GM18507 (cell line): ENCODE measurements at regions not wholly inside any gene's neighbourhood (a gene's known extent, or its start where the extent isn't known, plus 50 kb on each side); places are given as distances from the start of the nearest gene placed in this dataset.
A peak's percentile ranks its signal among the peaks of the same experiment; 100 is the strongest.

Experiments
- DNase-seq: peaks from one replicate; pipeline ENCODE4 v3.0.0; 2011; ENCODE audit warnings: low read depth; ENCODE audit not compliant: insufficient read length; ENCODE audit errors: extremely low spot score
- FAIRE-seq: peaks from 2 replicates; lab custom pipeline; 2011; peaks lifted over from hg19 to GRCh38; lab: Jason Lieb, UNC

DNA sequence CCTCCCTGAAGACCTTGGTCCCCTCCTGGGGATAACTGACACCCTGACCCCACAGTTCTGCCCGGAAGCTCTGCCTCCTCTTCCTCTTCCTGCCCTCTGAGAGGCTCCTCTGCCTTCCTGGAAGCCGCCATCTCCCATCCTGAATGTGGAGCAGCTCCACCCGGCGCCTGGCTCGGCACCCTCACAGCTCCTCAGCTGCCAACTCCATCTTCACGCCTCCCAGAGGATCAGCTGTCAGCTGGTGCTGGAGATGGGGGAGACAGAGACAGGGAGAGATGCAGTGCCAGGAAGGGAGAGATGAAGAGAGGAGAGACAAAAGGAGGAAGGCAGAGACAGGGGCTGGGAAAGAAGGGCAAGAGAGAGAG lies 210.4 kb upstream of the CSF3R start:
- DNase-seq (no peak), FAIRE-seq (no peak)

- FAIRE-seq = no peak
Observed at GRCh38 chr1:36692465-36693160, 209.9 kb upstream of the CSF3R start.

GRCh38 chr1:36691374-36691773 lies 208.7 kb upstream of the CSF3R start:
- no peak for DNase-seq
- no peak for FAIRE-seq

More at GRCh38 chr1:36692465-36693160, 209.9 kb upstream of the CSF3R start:
- no peak for DNase-seq

DNA sequence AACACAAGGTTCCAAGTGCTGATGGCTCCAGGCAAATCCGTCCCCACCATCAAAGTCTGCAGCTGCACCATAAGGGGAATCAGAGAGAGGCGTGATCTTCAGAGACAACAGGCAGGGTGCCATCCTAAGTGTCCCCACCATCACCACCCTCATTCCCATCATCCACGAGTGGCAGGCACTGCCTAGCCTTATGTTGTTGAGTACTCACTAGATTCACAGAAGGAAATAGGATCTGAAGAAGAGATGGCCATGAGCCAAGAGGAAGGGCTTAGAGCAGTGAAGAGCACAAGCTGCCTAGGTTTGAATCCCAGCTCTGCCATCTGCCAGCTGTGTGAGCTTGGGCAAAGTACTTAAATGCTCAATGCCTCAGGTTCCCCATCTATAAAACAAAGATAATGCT lies 207.3 kb upstream of the CSF3R start:
- FAIRE-seq (no peak), DNase-seq (no peak)

DNA sequence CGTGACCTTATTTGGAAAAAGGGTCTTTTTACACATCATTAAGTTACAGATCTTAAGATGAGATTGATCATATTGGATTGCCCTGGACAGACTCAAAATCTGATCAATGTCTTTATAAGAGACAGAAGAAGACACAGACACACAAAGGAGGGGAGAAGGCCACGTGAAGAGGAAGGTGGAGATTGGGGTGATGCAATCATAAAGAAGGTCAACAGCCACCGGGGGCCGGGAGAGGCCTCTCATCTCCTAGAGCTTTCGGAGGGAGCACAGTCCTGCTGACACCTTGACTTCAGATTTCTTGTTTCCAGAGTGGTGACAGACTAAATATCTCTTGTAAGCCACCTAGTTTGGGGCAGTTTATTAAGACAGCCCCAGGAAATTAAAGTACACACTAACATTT lies 204.6 kb upstream of the CSF3R start:
- no peak for FAIRE-seq
- DNase-seq = no peak

GRCh38 chr1:36675931-36676562 lies 193.3 kb upstream of the CSF3R start:
- no peak for FAIRE-seq

GRCh38 chr1:36675106-36675505 lies 192.4 kb upstream of the CSF3R start:
- FAIRE-seq (no peak), DNase-seq (no peak)

More at GRCh38 chr1:36675931-36676562, 193.3 kb upstream of the CSF3R start:
- DNase-seq = no peak

GRCh38 chr1:36673202-36673601 lies 190.5 kb upstream of the CSF3R start:
- no peak for FAIRE-seq

DNA sequence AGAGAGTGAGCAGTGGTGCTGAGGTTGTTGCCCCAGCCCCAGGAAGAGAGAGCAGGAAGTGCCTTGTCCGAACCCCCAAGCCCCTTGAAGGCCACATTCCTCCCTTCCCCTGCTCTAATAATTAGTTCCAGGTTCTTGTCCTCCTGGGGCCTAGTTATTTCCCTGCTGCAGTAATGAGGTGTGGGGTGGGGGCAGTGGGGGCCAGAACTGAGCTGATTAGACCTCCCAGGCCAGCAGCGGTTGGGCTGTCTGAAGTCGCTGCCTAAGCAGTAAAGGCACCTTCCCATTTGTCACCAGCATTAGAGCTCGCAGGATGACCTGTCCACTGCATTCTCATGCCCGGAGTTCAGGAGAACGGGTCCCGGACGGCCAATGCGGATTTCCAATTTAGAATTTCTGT lies 186.5 kb upstream of the CSF3R start:
- FAIRE-seq = no peak

More at GRCh38 chr1:36673202-36673601, 190.5 kb upstream of the CSF3R start:
- no peak for DNase-seq

GRCh38 chr1:36667836-36668235 lies 185.1 kb upstream of the CSF3R start:
- FAIRE-seq (no peak), DNase-seq (no peak)

More for the DNA sequence above, 186.5 kb upstream of the CSF3R start:
- DNase-seq = no peak

- FAIRE-seq (no peak), DNase-seq (no peak)
Observed at GRCh38 chr1:36667256-36667655, 184.5 kb upstream of the CSF3R start.

DNA sequence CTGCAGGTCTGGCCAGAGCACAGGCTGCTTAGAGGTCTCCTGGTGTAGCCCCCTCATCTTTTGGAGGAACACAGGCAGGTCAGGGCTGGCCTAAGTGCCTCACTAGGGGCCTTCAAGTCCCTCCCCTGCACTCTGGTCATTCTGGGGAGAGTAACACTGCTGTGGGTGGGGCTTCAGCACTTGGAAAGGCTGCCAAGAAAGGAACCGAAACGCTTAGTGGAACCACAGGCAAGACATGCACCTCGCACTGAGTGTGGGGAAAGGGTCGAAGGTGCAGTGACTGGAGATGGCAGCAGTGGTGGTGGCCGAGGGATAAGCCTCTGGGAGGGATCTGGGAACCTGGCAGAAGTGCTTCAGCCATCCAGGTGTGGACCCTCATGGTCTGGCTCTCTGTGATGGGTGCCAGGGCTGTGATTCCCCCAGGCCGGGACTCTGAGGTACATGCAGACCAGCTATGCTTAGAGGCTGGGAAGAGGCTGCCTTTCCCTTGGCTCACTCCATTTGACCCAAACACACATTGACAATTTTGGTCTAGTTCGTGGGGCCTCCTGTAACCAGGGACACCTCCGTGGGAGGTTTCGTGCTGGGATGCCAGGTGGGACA lies 182.9 kb upstream of the CSF3R start:
- DNase-seq (no peak), FAIRE-seq (no peak)

DNA sequence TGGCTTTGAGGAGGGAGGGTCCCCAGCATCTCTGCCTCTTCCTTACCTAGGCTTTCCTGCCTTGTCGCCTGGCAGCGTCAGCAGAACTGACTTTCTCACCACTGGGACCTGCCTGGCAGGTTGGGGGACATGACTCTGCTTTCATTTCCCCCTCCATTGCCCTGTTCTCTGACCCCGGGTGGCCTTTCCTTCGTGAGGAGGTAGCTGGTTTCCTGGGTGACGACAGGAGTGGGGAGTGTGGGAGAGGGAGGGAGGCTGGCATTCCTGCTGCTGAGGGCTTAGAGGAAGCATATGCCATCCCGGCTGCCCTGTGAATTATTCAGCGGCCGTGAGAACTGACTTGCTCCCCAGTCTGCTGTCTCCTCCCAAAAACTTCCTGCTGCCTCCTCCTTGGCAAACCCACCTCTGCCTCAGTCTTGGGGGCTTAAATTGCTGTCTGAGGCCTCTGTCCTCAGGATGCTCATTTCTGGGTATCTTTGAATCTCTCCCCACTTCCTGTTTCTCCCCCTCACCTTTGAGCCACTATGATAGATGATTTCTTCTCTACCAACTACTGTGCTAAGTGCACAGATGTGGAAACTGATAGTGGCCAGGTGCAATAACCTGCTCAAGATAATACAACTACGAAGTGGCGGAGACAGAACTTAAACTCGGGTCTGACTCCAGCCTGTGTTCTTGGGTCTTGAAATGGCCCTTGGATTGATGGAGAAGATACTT lies 182.0 kb upstream of the CSF3R start:
- DNase-seq (no peak), FAIRE-seq (no peak)

- no peak for DNase-seq
- peak; percentile 50 for FAIRE-seq
Observed at GRCh38 chr1:36663772-36664430, 181.2 kb upstream of the CSF3R start.

- FAIRE-seq (no peak), DNase-seq (no peak)
Observed at GRCh38 chr1:36658838-36659237, 176.1 kb upstream of the CSF3R start.

DNA sequence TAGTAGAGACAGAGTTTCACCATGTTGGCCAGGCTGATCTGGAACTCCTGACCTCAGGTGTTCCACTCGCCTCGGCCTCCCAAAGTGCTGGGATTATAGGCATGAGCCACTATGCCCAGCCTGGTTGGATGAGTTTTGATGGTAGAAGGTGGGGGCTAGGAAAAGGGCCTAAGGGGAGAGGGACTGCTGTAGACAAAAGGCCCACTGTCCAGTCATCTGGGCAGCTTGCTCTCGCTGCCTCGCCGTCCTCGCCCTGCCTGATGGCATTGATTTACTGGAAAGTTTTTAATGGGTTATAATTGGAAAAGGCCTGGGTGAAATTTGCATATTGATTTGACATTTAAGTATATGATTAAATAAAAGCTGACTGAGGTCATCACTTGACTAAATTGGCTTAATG lies 175.1 kb upstream of the CSF3R start:
- no peak for FAIRE-seq
- no peak for DNase-seq

DNA sequence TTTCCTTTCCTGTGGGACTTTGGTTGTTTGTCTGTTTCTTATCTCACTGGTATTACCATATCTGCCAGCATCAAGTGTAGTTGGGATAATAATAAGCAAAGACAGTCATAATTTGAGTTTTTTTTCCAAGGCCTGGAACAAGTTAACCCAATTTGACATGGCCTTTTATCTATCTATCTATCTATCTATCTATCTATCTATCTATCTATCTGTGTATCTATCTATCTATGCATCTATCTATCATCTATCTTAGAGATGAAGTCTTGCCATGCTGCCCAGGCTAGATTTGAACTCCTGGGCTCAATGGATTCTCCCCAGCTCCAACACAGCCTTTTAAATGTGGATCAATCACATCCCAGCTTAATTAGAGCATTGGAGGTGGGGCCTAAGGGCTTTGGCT lies 174.1 kb upstream of the CSF3R start:
- no peak for FAIRE-seq
- DNase-seq = no peak

GRCh38 chr1:36656271-36656670 lies 173.6 kb upstream of the CSF3R start:
- DNase-seq (no peak), FAIRE-seq (no peak)

DNA sequence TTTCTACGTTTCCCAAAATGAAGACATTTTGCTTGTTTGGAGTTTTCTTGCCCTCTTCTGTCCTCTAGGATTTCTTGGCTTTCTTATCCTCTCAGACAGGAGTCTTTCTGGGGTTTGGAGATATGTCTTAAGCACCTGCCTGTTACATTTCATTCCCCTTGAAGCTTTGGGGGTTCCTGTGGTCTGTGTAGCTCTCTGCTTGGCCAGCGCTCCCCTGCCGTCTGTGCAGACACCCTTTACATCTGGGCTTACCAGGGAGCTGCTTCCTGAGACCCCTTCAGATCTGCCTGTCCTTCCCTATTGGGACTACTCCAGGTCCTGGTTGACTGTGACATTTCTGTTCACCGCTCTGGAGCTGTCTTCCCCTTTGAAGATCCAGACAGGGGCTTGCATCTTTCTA lies 171.9 kb upstream of the CSF3R start:
- FAIRE-seq (no peak), DNase-seq (no peak)

GRCh38 chr1:36653850-36654249 lies 171.1 kb upstream of the CSF3R start:
- FAIRE-seq (no peak), DNase-seq (no peak)
